ENCODE measurements at regions not wholly inside any gene's neighbourhood (a gene's known extent, or its start where the extent isn't known, plus 50 kb on each side); places are given as distances from the start of the nearest gene placed in this dataset.
"Not testable (repeated sequence)": the region's sequence is repeated elsewhere in the genome, so short reads cannot be mapped to it uniquely, and the experiment has no call there.

DNA sequence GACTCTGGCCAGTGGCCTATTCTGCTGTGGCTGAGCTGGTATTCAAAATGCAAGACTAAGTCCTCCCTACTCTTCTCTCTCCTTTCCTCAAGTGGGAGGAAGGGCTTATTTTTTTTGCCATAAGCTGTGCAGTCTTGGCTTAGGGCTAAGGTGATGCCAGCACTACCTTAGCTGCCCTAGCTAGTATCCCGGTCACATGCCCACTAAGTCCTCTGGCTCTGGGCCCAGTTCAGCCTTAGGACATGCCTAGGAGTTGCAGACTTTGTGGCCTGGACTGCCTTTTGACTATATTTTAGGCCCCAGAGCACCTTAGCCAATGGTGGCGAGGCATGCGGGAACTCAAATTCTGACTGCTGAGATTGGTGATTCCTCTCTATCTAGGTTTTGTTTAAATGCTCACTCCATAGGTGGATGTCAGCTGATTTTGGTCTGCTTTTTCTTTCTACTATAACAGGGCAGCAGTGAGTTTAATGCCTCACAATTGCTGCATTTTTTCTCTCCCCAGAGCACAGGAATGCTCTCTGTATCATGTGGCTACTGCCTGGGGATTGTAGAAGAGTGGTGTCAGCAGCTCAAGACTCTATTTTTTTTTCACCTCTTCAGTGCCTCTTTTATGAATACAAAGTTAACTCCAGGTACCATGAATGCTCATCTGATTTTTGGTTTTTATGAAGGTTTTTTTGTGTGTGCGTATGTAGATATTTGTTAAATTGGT lies 472.9 kb upstream of the GRID2 start:
- no peak for DNase-seq
- intact Hi-C loops (cut with DNase I): no loop called here
- no peak for ATAC-seq (ENCODE audit: poor library complexity)

- intact Hi-C loops (cut with DNase I): no loop called here
- DNase-seq (no peak), ATAC-seq (ENCODE audit: poor library complexity) (no peak)
Observed at GRCh38 chr4:91837608-91838029, 466.1 kb upstream of the GRID2 start.

GRCh38 chr4:91838181-91838861 lies 465.4 kb upstream of the GRID2 start:
- intact Hi-C loops (cut with DNase I): no loop called here
- ATAC-seq (ENCODE audit: poor library complexity) (no peak), DNase-seq (no peak)

GRCh38 chr4:91840359-91840758 lies 463.4 kb upstream of the GRID2 start:
- intact Hi-C loops (cut with DNase I): no loop called here
- ATAC-seq (ENCODE audit: poor library complexity) (no peak), DNase-seq (no peak)

DNA sequence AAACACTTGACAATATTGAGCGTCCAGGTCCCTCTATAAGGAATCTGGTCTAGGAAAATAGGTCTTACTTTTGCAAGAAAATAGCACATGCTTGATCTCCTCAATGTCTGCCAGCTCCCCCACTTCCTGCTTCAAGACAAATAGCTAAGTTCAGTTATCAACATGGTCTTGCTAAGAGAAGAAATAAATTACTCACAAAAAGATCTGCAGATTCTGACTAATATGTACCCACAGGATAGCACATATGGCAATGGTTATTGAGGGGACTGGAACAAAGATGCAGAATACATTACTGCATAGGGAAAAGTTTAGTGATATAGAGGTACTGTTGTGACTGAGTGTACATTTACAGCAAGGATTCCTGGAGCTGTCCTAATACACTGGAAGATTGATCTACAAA lies 457.5 kb upstream of the GRID2 start:
- ATAC-seq (ENCODE audit: poor library complexity) (no peak), DNase-seq (no peak)
- intact Hi-C loops (cut with DNase I): no loop called here

GRCh38 chr4:91851456-91851855 lies 452.3 kb upstream of the GRID2 start:
- intact Hi-C loops (cut with DNase I): no loop called here
- DNase-seq (no peak), ATAC-seq (ENCODE audit: poor library complexity) (no peak)

- intact Hi-C loops (cut with DNase I): no loop called here
- ATAC-seq (ENCODE audit: poor library complexity): no peak
- DNase-seq: no peak
Observed at GRCh38 chr4:91887926-91888325, 415.8 kb upstream of the GRID2 start.

GRCh38 chr4:91891217-91891616 lies 412.5 kb upstream of the GRID2 start:
- ATAC-seq (ENCODE audit: poor library complexity); intact Hi-C loops (cut with DNase I); DNase-seq: not testable (repeated sequence)

GRCh38 chr4:91894006-91894405 lies 409.8 kb upstream of the GRID2 start:
- ATAC-seq (ENCODE audit: poor library complexity) (no peak), DNase-seq (no peak)
- intact Hi-C loops (cut with DNase I): no loop called here

DNA sequence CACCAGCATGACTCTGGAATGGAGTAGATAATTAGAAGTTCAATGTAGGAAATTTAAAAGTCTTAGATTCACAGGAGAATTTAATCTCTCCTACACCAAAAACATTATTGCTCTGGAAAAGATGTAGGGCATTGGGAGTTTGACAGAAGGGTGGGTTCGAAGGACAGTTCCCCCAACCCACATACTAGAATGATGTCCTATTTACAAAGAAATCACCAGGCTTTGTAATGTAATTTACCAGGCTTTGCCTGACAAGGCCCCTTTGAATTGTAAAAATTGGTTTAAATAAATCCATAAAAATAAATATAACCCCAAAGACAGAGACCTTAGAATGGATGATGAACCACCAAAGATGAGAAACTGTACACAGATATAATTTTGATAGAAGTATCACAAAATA lies 399.2 kb upstream of the GRID2 start:
- ATAC-seq (ENCODE audit: poor library complexity) (no peak), DNase-seq (no peak)
- intact Hi-C loops (cut with DNase I): no loop called here

DNA sequence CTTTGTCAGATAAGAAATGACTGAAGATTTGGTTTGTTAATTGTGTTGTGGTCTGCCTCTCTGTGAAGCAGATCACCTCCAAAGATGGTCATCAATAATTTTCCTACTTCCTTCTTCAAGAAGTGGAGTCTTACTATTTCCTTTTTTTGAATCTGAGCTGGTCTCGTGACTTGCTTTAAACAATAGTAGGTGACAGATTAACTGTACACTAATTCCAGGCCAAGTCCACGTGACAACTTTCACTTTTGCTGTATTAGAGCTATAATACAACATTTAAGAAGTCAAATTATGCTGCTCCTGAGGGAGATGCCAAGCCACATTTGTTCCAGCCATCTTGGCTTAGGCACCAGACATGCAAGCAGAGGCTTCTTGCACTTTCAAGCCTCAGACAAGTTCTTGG lies 393.8 kb upstream of the GRID2 start:
- DNase-seq (no peak), ATAC-seq (ENCODE audit: poor library complexity) (no peak)
- intact Hi-C loops (cut with DNase I): no loop called here

DNA sequence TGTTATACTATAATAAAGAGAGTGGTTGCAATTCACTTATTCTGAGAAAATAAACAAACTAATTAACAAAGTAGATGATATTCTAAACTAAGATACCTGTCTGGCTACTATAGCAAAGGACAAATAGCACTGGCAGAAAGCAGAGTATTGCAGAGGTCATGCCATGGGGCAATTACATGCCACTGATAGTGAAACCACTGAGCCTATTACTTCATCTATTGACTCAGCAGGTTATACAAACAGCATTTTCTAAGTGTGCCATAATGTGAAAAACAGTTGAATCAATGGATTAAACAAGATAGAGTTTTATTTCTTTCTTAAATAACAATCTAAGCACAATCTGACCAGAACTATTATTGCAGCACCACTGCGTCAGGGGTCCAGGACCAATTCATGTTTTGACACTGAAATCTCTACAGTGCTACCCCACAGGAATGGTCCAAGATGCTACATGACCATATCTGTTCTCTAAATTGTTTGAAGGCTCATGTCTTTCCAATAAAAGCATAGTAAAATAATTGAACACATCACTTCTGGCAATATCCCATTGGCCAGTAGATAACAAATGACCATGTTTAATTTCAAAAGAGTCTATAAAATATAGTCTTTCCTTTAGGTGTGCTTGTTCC lies 389.5 kb upstream of the GRID2 start:
- no peak for ATAC-seq (ENCODE audit: poor library complexity)
- intact Hi-C loops (cut with DNase I): no loop called here

GRCh38 chr4:91916219-91916618 lies 387.5 kb upstream of the GRID2 start:
- ATAC-seq (ENCODE audit: poor library complexity) (no peak), DNase-seq (no peak)
- intact Hi-C loops (cut with DNase I): no loop called here

More for the DNA sequence above, 389.5 kb upstream of the GRID2 start:
- DNase-seq: no peak

DNA sequence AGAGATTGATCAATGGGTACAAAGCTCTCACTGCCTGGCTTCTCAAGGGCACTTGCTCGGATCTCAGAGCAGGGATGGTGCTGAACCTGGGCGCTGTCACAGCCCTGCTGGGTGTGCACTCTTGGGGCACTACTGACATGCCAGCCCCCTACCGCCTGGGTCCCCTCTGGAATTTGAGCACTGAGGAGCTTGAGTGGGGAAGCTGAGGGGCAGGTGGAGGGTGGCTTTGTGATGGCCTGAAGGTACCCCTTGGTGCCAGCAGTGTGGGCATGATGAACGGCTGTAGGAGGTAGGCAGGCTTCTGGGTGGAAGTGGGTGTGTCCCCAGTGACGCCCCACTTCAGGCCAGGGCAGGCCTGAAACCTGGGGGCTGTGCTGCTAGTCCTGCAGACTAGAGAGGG lies 379.1 kb upstream of the GRID2 start:
- DNase-seq (no peak), ATAC-seq (ENCODE audit: poor library complexity) (no peak)
- intact Hi-C loops (cut with DNase I): no loop called here

DNA sequence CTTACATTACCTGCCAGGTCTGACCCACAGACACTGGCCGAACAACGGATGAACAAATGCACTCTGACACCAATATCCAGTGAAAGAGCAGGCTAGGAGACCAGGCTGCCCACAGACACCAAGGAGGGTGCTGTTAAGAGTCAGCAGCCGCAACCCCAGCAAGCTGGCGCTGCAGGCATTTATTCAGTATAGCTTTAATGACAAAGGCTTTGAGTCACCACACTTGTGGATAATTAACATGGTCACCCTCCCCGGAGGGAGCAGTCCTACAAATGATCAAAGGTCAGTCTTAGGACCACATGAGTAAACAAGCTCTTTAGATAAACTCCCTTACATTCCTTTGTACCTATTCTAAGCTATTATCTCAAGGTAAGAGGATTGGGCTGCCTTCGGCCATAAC lies 368.5 kb upstream of the GRID2 start:
- DNase-seq (no peak), ATAC-seq (ENCODE audit: poor library complexity) (no peak)
- intact Hi-C loops (cut with DNase I): no loop called here

DNA sequence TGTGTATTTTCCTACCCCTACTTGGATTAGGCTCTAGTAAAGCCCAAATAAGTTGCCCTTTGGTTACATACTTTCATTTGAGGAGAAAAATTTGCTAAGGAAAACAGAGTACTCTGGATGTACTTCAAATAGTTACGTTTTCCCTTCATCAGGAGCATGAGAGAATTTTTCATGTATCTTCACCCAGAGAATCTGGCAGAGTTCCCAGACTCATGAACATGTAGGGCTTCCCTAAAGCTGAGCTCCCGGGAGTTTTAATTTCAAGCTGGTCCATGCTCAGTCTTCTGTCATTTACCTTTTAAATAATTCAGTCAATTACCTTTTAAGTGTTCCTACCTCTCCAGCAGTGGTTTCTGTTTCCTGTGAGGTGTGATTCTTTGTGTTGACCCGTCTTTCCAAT lies 367.5 kb upstream of the GRID2 start:
- ATAC-seq (ENCODE audit: poor library complexity) (no peak), DNase-seq (no peak)
- intact Hi-C loops (cut with DNase I): no loop called here

GRCh38 chr4:91957963-91958362 lies 345.8 kb upstream of the GRID2 start:
- DNase-seq (no peak), ATAC-seq (ENCODE audit: poor library complexity) (no peak)
- intact Hi-C loops (cut with DNase I): no loop called here

- no peak for ATAC-seq (ENCODE audit: poor library complexity)
- no peak for DNase-seq
- intact Hi-C loops (cut with DNase I): no loop called here
Observed at GRCh38 chr4:91958596-91958995, 345.2 kb upstream of the GRID2 start.

DNA sequence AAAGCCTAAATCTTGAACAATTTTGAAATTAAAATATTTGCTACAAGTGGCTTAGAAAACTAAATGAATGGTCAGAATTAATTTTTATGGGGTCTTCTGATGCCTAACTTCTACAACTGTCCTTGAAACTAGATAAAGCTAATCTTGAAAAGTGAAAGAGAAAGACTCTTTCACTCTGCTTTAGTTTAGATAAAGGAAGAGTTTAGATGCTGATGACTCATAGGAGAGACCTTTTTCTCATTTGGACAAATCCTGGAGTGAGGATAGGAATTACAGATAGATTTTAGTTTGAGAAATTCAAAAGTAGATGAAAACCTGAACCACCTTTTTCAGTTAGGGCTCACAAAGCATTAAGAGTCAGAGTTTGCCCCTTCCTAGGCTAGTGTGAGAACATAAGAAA lies 342.3 kb upstream of the GRID2 start:
- intact Hi-C loops (cut with DNase I): no loop called here
- no peak for ATAC-seq (ENCODE audit: poor library complexity)
- DNase-seq: no peak

DNA sequence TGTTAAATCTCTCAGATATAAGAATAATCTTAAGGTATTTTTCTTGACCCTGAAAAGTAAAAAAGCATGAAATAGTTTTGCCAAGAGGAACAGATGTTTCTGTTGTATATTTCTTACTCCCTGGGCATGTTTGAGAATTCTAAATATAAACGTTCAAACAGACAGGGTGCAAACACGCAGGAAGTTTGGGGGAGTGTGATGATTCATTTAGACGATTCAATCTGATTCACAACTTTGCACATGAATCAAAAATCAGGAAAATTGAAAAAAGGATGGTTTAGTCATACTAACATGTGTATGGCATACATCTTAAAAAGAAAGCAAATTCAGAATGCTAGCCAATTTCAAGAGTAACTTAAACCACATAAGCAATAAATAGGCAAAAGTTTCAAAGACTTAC lies 340.3 kb upstream of the GRID2 start:
- no peak for ATAC-seq (ENCODE audit: poor library complexity)
- no peak for DNase-seq
- intact Hi-C loops (cut with DNase I): no loop called here

Measured in Right ventricle myocardium superior (tissue), 1 donor.